ENCODE measurements at regions not wholly inside any gene's neighbourhood (a gene's known extent, or its start where the extent isn't known, plus 50 kb on each side); places are given as distances from the start of the nearest gene placed in this dataset.

DNA sequence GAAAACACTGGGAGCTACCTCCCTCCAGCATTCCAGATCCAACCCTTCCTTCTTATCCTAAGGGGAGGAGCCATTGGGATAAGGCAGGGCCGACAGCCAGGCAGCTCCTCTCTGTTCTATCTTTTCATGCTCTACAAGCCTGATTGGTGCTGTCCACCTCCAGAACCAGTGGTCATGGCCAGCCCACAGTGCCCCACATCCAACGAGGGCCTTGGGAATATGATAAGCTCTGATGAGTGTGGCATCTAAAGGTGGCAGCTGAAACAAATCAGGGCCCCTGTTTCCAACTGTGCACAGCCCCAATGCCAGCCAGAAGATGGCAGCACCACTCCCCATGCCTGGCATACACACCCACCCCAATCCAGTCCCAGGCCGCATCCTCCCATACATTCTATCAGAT lies 329.3 kb downstream of the C1D start:
- TF ChIP-seq, protein P1, sequence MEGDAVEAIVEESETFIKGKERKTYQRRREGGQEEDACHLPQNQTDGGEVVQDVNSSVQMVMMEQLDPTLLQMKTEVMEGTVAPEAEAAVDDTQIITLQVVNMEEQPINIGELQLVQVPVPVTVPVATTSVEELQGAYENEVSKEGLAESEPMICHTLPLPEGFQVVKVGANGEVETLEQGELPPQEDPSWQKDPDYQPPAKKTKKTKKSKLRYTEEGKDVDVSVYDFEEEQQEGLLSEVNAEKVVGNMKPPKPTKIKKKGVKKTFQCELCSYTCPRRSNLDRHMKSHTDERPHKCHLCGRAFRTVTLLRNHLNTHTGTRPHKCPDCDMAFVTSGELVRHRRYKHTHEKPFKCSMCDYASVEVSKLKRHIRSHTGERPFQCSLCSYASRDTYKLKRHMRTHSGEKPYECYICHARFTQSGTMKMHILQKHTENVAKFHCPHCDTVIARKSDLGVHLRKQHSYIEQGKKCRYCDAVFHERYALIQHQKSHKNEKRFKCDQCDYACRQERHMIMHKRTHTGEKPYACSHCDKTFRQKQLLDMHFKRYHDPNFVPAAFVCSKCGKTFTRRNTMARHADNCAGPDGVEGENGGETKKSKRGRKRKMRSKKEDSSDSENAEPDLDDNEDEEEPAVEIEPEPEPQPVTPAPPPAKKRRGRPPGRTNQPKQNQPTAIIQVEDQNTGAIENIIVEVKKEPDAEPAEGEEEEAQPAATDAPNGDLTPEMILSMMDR (IDR thresholded peaks at IDR 0.05) = peak in 1 of 4 experiments; percentile 28
- TF ChIP-seq POLR2A (IDR thresholded peaks at IDR 0.05) = no peak
- no peak for TF ChIP-seq POLR2AphosphoS5 (IDR thresholded peaks at IDR 0.05)
- no peak for TF ChIP-seq EP300 (IDR thresholded peaks at IDR 0.05)

Measured in sigmoid colon (tissue), 4 donors.